GM12878 (cell line): ENCODE measurements at regions not wholly inside any gene's neighbourhood (a gene's known extent, or its start where the extent isn't known, plus 50 kb on each side); places are given as distances from the start of the nearest gene placed in this dataset.

Experiments used
- ATAC-seq: fragments of 200-7000 bp; cut with Tn5 transposase; 3 replicates; pipeline ENCODE4 v1.9.1; 2020; ENCODE audit warnings: mild to moderate bottlenecking, moderate library complexity
- BruUV-seq: library from RNA; stranded (reverse); fragments of 400-500 nt; replicated peaks from 2 replicates; lab custom pipeline; 2021; lab: Mats Ljungman, UMichigan
- CTCF ChIA-PET: fragments of 300-600 bp; sonication (Branson Sonifier 250); formaldehyde crosslinking; extraction: SDS; loops from one replicate; lab custom pipeline; 2021; ENCODE audit warnings: inconsistent platforms; lab: Yijun Ruan, JAX
- POLR2A ChIA-PET: fragments of 350-600 bp; formaldehyde crosslinking; extraction: SDS; loops from one replicate; lab custom pipeline; 2021; ENCODE audit warnings: inconsistent platforms; lab: Charles Lee
- RAD21 ChIA-PET: fragments of 300-600 bp; sonication (Branson Sonifier 250); formaldehyde crosslinking; loops from one replicate; lab custom pipeline; 2023; ENCODE audit warnings: antibody characterized with exemption; ENCODE audit not compliant: unreplicated experiment; lab: Charles Lee
- SMC1A ChIA-PET: fragments of 300-600 bp; sonication (Branson Sonifier 250); formaldehyde crosslinking; loops from one replicate; lab custom pipeline; 2023; ENCODE audit not compliant: unreplicated experiment, uncharacterized antibody; lab: Charles Lee
- DNase-seq: peaks from one replicate; pipeline ENCODE4 v3.0.0-alpha.2; 2011; ENCODE audit warnings: low read depth, low spot score
- FAIRE-seq: peaks from 3 replicates; lab custom pipeline; 2011; peaks lifted over from hg19 to GRCh38; lab: Jason Lieb, UNC
- H2AFZ ChIP-seq: 2 replicates; pipeline ENCODE4 v1.6.0; 2011; ENCODE audit warnings: low read depth, low read length, control low read depth; ENCODE audit not compliant: control insufficient read depth
- H3K27ac ChIP-seq: 2 replicates; pipeline ENCODE4 v1.5.1; 2011; ENCODE audit warnings: control low read depth; ENCODE audit not compliant: control insufficient read depth, insufficient read depth
- H3K27me3 ChIP-seq, 2 experiments: replicated peaks in 1 of 2; 2 replicates each; pipeline versions ENCODE4 v1.6.0 to v1.6.1; 2011; ENCODE audit warnings: low read length in 1 of 2; ENCODE audit not compliant: control insufficient read depth in 2 of 2, insufficient read depth in 2 of 2
- H3K36me3 ChIP-seq, 2 experiments: 2 replicates each; pipeline ENCODE4 v1.5.1; 2011; ENCODE audit warnings: low read length in 1 of 2; ENCODE audit not compliant: control insufficient read depth in 2 of 2, insufficient read depth in 2 of 2
- H3K4me1 ChIP-seq: 2 replicates; pipeline ENCODE4 v1.6.1; 2011; ENCODE audit warnings: mild to moderate bottlenecking, low read length, moderate library complexity, mixed read lengths; ENCODE audit not compliant: control insufficient read depth, insufficient read depth
- H3K4me2 ChIP-seq: 2 replicates; pipeline ENCODE4 v1.6.0; 2011; ENCODE audit warnings: control low read depth; ENCODE audit not compliant: control insufficient read depth, insufficient read depth
- H3K4me3 ChIP-seq: fragments of 200-600 bp; sonication (generic); 2 replicates; pipeline ENCODE4 v1.5.1; 2016
- H3K79me2 ChIP-seq: 2 replicates; pipeline ENCODE4 v1.6.0; 2011; ENCODE audit warnings: low read length; ENCODE audit not compliant: control insufficient read depth, insufficient read depth
- H3K9ac ChIP-seq: 2 replicates; pipeline ENCODE4 v1.8.0; 2011; ENCODE audit warnings: low read length, control low read depth, mixed read lengths; ENCODE audit not compliant: control insufficient read depth, insufficient read depth
- H3K9me3 ChIP-seq: replicated peaks from 3 replicates; pipeline ENCODE4 v1.5.1; 2011; ENCODE audit warnings: mild to moderate bottlenecking, low read length; ENCODE audit not compliant: control insufficient read depth, insufficient read depth
- H4K20me1 ChIP-seq: 2 replicates; pipeline ENCODE4 v1.6.0; 2011; ENCODE audit not compliant: control insufficient read depth, insufficient read depth
- CBX3 ChIP-seq: fragments of 200-600 bp; sonication (generic); IDR thresholded peaks from 2 replicates; pipeline ENCODE4 v1.6.1; 2016; ENCODE audit warnings: low read depth, borderline replicate concordance
- CEBPB ChIP-seq, 2 experiments: fragments of 150-350 bp in 1 of 2; IDR thresholded peaks; 2 replicates each; pipeline ENCODE4 v1.6.1; 2012 to 2014; ENCODE audit warnings: low read depth in 2 of 2, low read length in 2 of 2, borderline replicate concordance in 1 of 2, inconsistent platforms in 1 of 2
- EZH2 ChIP-seq: IDR thresholded peaks from 2 replicates; pipeline ENCODE4 v1.6.1; 2012; ENCODE audit warnings: low read depth, mild to moderate bottlenecking, control low read depth, inconsistent platforms, low read length, borderline replicate concordance; ENCODE audit not compliant: control insufficient read depth
- FOXK2 ChIP-seq: fragments of 450-650 bp; IDR thresholded peaks from 2 replicates; pipeline ENCODE4 v1.6.1; 2017; ENCODE audit warnings: mild to moderate bottlenecking, moderate library complexity
- HDAC6 ChIP-seq: fragments of 200-600 bp; sonication (generic); IDR thresholded peaks from one replicate; pipeline ENCODE4 v1.8.0; 2017; ENCODE audit warnings: antibody characterized with exemption; ENCODE audit not compliant: unreplicated experiment
- NFYA ChIP-seq: IDR thresholded peaks from 2 replicates; pipeline ENCODE4 v1.6.1; 2011; ENCODE audit warnings: low read depth, mild to moderate bottlenecking, low read length, improper control_type of control experiment, borderline replicate concordance
- NR2C1 ChIP-seq: fragments of 450-650 bp; IDR thresholded peaks from 2 replicates; pipeline ENCODE4 v1.6.1; 2017; ENCODE audit warnings: antibody characterized with exemption, mild to moderate bottlenecking, moderate library complexity
- POU2F2 ChIP-seq: IDR thresholded peaks from 3 replicates; pipeline ENCODE4 v1.6.1; 2011; ENCODE audit warnings: low read depth, mild to moderate bottlenecking, low read length, borderline replicate concordance
- RAD51 ChIP-seq: fragments of 450-650 bp; IDR thresholded peaks from 2 replicates; pipeline ENCODE4 v1.6.1; 2016; ENCODE audit warnings: moderate library complexity, mild to moderate bottlenecking, inconsistent platforms
- SUPT20H ChIP-seq: IDR thresholded peaks from 2 replicates; pipeline ENCODE4 v1.6.1; 2011; ENCODE audit warnings: low read depth, mild to moderate bottlenecking, low read length, moderate library complexity, borderline replicate concordance; ENCODE audit not compliant: control insufficient read depth
- TBL1XR1 ChIP-seq: IDR thresholded peaks from 2 replicates; pipeline ENCODE4 v1.6.1; 2012; ENCODE audit warnings: low read depth, low read length, improper control_type of control experiment
- WRNIP1 ChIP-seq: IDR thresholded peaks from 2 replicates; pipeline ENCODE4 v1.6.1; 2011; ENCODE audit warnings: low read depth, low read length, improper control_type of control experiment, borderline replicate concordance
- WGBS: methylation state at CpG from one replicate; pipeline ENCODE4 v1.1.6; 2016; ENCODE audit warnings: low lambda C conversion rate; ENCODE audit not compliant: insufficient replicate concordance, insufficient coverage; ENCODE audit errors: missing lambda C conversion rate; 5-methylcytosine and 5-hydroxymethylcytosine counted together
- in situ Hi-C: fragments of 300-500 bp; cut with MboI; formaldehyde crosslinking; loops from 9 replicates; pipeline ENCODE4 v1.14.3; 2018; ENCODE audit warnings: mixed read lengths
- intact Hi-C: fragments of 100-400 bp; cut with micrococcal nuclease; formaldehyde crosslinking; loops from one replicate; pipeline ENCODE4 v1.14.2; 2022; ENCODE audit not compliant: unreplicated experiment

DNA sequence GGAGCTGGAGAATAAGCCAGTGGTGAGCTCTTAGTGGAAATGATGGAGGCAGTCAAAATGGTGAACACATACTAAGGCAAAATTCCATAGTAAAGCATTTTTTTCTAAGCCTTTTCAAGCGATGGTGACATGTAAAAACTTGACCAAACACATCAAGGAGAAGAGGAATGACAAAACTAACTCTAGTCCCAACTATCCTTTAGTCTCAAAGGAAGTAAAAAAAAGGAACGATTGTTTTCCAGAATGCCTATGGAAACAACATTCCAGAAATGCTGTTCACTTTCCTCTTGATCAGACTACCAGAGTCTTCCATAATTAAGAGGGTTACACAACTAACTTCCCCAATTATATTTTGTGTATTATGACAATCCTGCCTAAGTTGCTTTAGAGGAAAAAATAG, 715.6 kb downstream of the EPHA4 start (continued):
- TF ChIP-seq CEBPB (IDR thresholded peaks at IDR 0.05; ENCODE audit: borderline replicate concordance in 1 of 2, low read depth in 2 of 2, low read length in 2 of 2): no peak
- TF ChIP-seq POU2F2: no peak
- TF ChIP-seq SUPT20H: no peak

DNA sequence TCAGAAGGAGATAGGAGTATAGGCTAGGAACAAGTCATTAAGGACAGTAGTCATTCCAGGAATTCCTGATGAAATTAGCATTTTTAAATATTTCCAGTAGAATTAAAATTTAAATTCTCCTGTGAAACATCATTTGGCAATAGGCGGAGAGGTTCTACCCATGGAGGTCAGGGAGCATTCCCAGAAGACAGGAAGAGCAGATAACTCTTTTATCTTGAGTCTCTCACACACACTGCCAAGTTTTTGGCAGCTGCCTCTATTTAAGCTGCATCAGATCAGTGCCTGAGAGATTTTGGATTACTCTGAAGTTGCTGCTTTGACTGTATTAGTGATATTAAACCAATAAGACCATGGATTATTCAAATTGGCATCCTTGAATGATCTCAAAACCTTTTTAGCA, 714.7 kb downstream of the EPHA4 start:
- H3K4me3 ChIP-seq: no peak overlapping the region
- H3K27me3 ChIP-seq: no peaks in the 10 kb centered on the region
- no peak overlapping the region for H2AFZ ChIP-seq
- no peak for FAIRE-seq
- intact Hi-C loops: no loop called here
- H3K4me2 ChIP-seq: no peak overlapping the region
- ChIA-PET POLR2A (no interaction called here), RAD21 (no interaction called here), SMC1A (no interaction called here), CTCF (no interaction called here)
- no peaks in the 10 kb centered on the region for H3K4me1 ChIP-seq
- no peaks in the 10 kb centered on the region for H3K9me3 ChIP-seq
- 59% methylated on average over 1 of the region's 1 CpG for WGBS
- BruUV-seq: no TSS peak
- TF ChIP-seq EZH2 (no peak), TBL1XR1 (no peak), WRNIP1 (no peak), HDAC6 (no peak), CBX3 (no peak), NFYA (no peak), RAD51 (no peak), NR2C1 (no peak), CEBPB (IDR thresholded peaks at IDR 0.05; ENCODE audit: borderline replicate concordance in 1 of 2, low read depth in 2 of 2, low read length in 2 of 2) (no peak), FOXK2 (no peak)
- DNase-seq: no peak
- ATAC-seq: no peak
- no peaks in the 10 kb centered on the region for H3K79me2 ChIP-seq
- no peak overlapping the region for H3K9ac ChIP-seq
- H4K20me1 ChIP-seq: no peaks in the 10 kb centered on the region
- no peaks in the 10 kb centered on the region for H3K36me3 ChIP-seq
- no peak overlapping the region for H3K27ac ChIP-seq
- in situ Hi-C loops: no loop called here
